Colonic mucosa (tissue), 4 donors: ENCODE measurements at regions not wholly inside any gene's neighbourhood (a gene's known extent, or its start where the extent isn't known, plus 50 kb on each side); places are given as distances from the start of the nearest gene placed in this dataset.

Source experiments
- DNase-seq: peaks from one replicate; pipeline ENCODE4 v3.0.0-alpha.2; 2020
- H3K27ac ChIP-seq: fragments of 200-600 bp; one replicate; pipeline ENCODE4 v1.8.0; 2021
- H3K27me3 ChIP-seq: fragments of 200-600 bp; one replicate; pipeline ENCODE4 v1.8.0; 2021
- H3K36me3 ChIP-seq: fragments of 200-600 bp; one replicate; pipeline ENCODE4 v1.8.0; 2021
- H3K4me1 ChIP-seq: fragments of 200-600 bp; one replicate; pipeline ENCODE4 v1.8.0; 2021; ENCODE audit warnings: mild to moderate bottlenecking
- H3K4me3 ChIP-seq: fragments of 200-600 bp; one replicate; pipeline ENCODE4 v1.8.0; 2021
- H3K9ac ChIP-seq, 2 donors: one replicate each; pipeline ENCODE4 v1.7.0; 2013; ENCODE audit warnings: control low read depth in 2 of 2, low read depth in 2 of 2, low read length in 2 of 2
- H3K9me3 ChIP-seq: fragments of 200-600 bp; one replicate; pipeline ENCODE4 v1.8.0; 2021
- intact Hi-C: fragments of 100-400 bp; cut with DNase I; formaldehyde crosslinking; loops from one replicate; pipeline ENCODE4 v1.14.1; 2022
- TF ChIP-seq, protein P1 (sequence below): fragments of 200-600 bp; IDR thresholded peaks from one replicate; pipeline ENCODE4 v1.8.0; 2022; ENCODE audit warnings: antibody characterized with exemption, mild to moderate bottlenecking
- donor health status: healthy.
- donor health status: DM: no; HTN: no; CAD: no.
- donor health status: DM: no; HTN: no; CAD: no.

GRCh38 chr13:90352763-90353162 lies 994.7 kb upstream of the MIR17HG start:
- Histone ChIP-seq H3K4me1 (no peaks in the 10 kb centered on the region), H3K27me3 (no peaks in the 10 kb centered on the region), H3K9ac (no peak overlapping the region), H3K36me3 (no peaks in the 10 kb centered on the region), H3K27ac (no peak overlapping the region), H3K9me3 (no peaks in the 10 kb centered on the region), H3K4me3 (no peak overlapping the region)
- TF ChIP-seq, protein P1, sequence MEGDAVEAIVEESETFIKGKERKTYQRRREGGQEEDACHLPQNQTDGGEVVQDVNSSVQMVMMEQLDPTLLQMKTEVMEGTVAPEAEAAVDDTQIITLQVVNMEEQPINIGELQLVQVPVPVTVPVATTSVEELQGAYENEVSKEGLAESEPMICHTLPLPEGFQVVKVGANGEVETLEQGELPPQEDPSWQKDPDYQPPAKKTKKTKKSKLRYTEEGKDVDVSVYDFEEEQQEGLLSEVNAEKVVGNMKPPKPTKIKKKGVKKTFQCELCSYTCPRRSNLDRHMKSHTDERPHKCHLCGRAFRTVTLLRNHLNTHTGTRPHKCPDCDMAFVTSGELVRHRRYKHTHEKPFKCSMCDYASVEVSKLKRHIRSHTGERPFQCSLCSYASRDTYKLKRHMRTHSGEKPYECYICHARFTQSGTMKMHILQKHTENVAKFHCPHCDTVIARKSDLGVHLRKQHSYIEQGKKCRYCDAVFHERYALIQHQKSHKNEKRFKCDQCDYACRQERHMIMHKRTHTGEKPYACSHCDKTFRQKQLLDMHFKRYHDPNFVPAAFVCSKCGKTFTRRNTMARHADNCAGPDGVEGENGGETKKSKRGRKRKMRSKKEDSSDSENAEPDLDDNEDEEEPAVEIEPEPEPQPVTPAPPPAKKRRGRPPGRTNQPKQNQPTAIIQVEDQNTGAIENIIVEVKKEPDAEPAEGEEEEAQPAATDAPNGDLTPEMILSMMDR: no peak
- no peak for DNase-seq
- intact Hi-C loops: no loop called here

GRCh38 chr13:90355162-90355751 lies 992.2 kb upstream of the MIR17HG start:
- DNase-seq: no peak
- H3K4me1 ChIP-seq: no peaks in the 10 kb centered on the region
- H3K36me3 ChIP-seq: no peaks in the 10 kb centered on the region
- no peak overlapping the region for H3K9ac ChIP-seq
- intact Hi-C loops: no loop called here
- no peak overlapping the region for H3K4me3 ChIP-seq
- H3K27ac ChIP-seq: no peak overlapping the region
- no peaks in the 10 kb centered on the region for H3K27me3 ChIP-seq
- TF ChIP-seq, protein P1: no peak
- no peaks in the 10 kb centered on the region for H3K9me3 ChIP-seq

GRCh38 chr13:90360785-90361184 lies 986.7 kb upstream of the MIR17HG start:
- TF ChIP-seq, protein P1: no peak
- Histone ChIP-seq H3K4me3 (no peak overlapping the region), H3K9me3 (no peaks in the 10 kb centered on the region), H3K36me3 (no peaks in the 10 kb centered on the region), H3K27ac (no peak overlapping the region), H3K27me3 (no peaks in the 10 kb centered on the region), H3K4me1 (no peaks in the 10 kb centered on the region), H3K9ac (no peak overlapping the region)
- DNase-seq: no peak
- intact Hi-C loops: no loop called here

DNA sequence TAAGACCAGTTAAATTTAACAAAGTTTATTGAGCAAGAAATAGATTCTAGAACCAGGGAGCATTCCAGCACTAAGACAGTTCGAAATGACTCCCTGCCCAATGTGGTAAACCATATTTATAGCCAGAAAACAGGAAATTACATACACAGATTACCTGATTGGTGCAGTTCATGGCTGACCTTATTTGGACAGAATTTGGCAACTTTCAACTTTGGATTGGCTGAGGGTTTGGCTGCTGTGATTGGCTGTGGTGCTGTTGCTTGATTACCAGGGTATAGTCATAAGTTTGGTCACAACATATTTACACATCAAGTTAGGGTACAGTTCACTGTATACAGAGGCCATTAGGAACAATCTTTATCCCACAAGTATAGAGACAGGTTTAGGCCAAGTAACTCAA lies 984.8 kb upstream of the MIR17HG start:
- Histone ChIP-seq H3K9me3 (no peaks in the 10 kb centered on the region), H3K36me3 (no peaks in the 10 kb centered on the region), H3K4me3 (no peak overlapping the region), H3K9ac (no peak overlapping the region), H3K4me1 (no peaks in the 10 kb centered on the region), H3K27me3 (no peaks in the 10 kb centered on the region), H3K27ac (no peak overlapping the region)
- TF ChIP-seq, protein P1: no peak
- intact Hi-C loops: no loop called here
- DNase-seq: no peak

DNA sequence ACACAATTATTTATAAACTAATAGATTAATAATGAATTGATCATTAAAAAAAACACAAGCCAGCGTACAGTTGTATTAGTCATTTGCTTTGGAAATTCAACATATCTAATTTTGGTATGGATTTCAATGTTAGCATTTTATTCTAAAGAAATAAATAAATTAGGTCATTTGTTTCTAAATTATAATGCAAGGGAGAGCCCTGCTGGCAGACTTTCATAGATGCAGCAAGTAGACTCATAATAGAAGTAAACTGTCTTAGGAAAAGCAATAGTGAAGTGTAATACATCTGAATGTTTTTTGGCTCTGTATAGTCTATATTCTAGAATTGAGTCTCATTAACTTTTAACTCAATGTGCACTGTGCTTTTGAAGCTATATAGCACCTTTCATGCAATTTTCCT lies 982.4 kb upstream of the MIR17HG start:
- intact Hi-C loops: no loop called here
- TF ChIP-seq, protein P1: no peak
- Histone ChIP-seq H3K9ac (no peak overlapping the region), H3K9me3 (no peaks in the 10 kb centered on the region), H3K4me1 (no peaks in the 10 kb centered on the region), H3K4me3 (no peak overlapping the region), H3K27me3 (no peaks in the 10 kb centered on the region), H3K27ac (no peak overlapping the region), H3K36me3 (no peaks in the 10 kb centered on the region)
- no peak for DNase-seq

DNA sequence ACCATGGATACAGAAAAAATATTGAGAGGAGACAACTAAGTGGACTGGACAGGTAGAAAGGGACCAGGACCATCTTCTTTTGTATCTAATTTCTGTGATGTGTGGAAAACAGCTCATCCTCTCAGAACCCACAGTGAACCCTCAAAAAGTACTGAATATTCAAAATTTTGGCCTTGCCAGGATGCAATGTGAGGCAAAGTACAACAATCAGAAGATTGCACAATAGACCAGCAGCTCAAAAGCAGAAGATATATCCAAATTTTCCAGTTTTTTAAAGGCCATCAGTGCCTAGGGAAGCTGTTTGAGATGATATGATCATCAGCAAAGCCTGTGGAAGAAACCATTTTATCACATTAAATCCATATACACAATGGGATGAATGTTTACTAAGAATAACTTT lies 973.3 kb upstream of the MIR17HG start:
- H3K9me3 ChIP-seq: no peaks in the 10 kb centered on the region
- no peak for DNase-seq
- TF ChIP-seq, protein P1: no peak
- H3K27me3 ChIP-seq: no peaks in the 10 kb centered on the region
- no peak overlapping the region for H3K27ac ChIP-seq
- no peaks in the 10 kb centered on the region for H3K4me1 ChIP-seq
- no peak overlapping the region for H3K4me3 ChIP-seq
- H3K36me3 ChIP-seq: no peaks in the 10 kb centered on the region
- H3K9ac ChIP-seq: no peak overlapping the region
- intact Hi-C loops: no loop called here
